PC-3 (cell line): ENCODE measurements at regions not wholly inside any gene's neighbourhood (a gene's known extent, or its start where the extent isn't known, plus 50 kb on each side); places are given as distances from the start of the nearest gene placed in this dataset.

Experiments
- CTCF ChIP-seq: fragments of 300-600 bp; sonication (generic); conservative IDR thresholded peaks from 2 replicates; pipeline ENCODE4 v1.5.1; 2017; ENCODE audit warnings: antibody characterized with exemption, low read depth, mild to moderate bottlenecking, low read length
- EZH2 ChIP-seq: fragments of 300-600 bp; sonication (generic); IDR thresholded peaks from one replicate; pipeline ENCODE4 v1.6.1; 2017; ENCODE audit warnings: antibody characterized with exemption, mild to moderate bottlenecking, low read length; ENCODE audit not compliant: unreplicated experiment
- EZH2phosphoT487 ChIP-seq: fragments of 300-600 bp; sonication (generic); IDR thresholded peaks from 2 replicates; pipeline ENCODE4 v1.6.1; 2018; ENCODE audit warnings: mild to moderate bottlenecking, antibody characterized with exemption, low read length, borderline replicate concordance

GRCh38 chr5:156031181-156031580 is 295.8 kb upstream of the SGCD start:
- TF ChIP-seq CTCF (no peak), EZH2 (no peak), EZH2phosphoT487 (no peak)
